Transverse colon (tissue), 4 donors: ENCODE measurements at regions not wholly inside any gene's neighbourhood (a gene's known extent, or its start where the extent isn't known, plus 50 kb on each side); places are given as distances from the start of the nearest gene placed in this dataset.

Source experiments
- CTCF ChIP-seq, 5 experiments: fragments of 200-600 bp in 3 of 5; fragments of 450-650 bp in 2 of 5; sonication (generic) in 3 of 5; IDR thresholded peaks; 1 replicate in 2 of 5; 2 replicates in 3 of 5; pipeline ENCODE4 v1.5.1; 2016 to 2017; ENCODE audit warnings: antibody characterized with exemption in 5 of 5, inconsistent platforms in 3 of 5, mild to moderate bottlenecking in 2 of 5, moderate library complexity in 1 of 5
- POLR2AphosphoS5 ChIP-seq, 3 donors: sonication (generic); formaldehyde crosslinking; IDR thresholded peaks; one replicate each; pipeline ENCODE4 v1.6.1; 2016; ENCODE audit warnings: antibody characterized with exemption in 3 of 3

- no peak for TF ChIP-seq CTCF (IDR thresholded peaks at IDR 0.05)
- no peak for TF ChIP-seq POLR2AphosphoS5 (IDR thresholded peaks at IDR 0.05)
These were observed 712.1 kb downstream of the EPM2A start for GRCh38 chr6:145023116-145023726.
